Stimulated activated CD8-positive, alpha-beta memory T cell treated with anti-CD3 and anti-CD28 coated beads, Interleukin-15, amount 100 ng/mL, for 48 hours (primary cell): ENCODE measurements at regions not wholly inside any gene's neighbourhood (a gene's known extent, or its start where the extent isn't known, plus 50 kb on each side); places are given as distances from the start of the nearest gene placed in this dataset.
"Not testable (repeated sequence)": the region's sequence is repeated elsewhere in the genome, so short reads cannot be mapped to it uniquely, and the experiment has no call there.

Experiments
- DNase-seq, 2 donors: peaks; one replicate each; pipeline ENCODE4 v3.0.0-alpha.2; 2020; ENCODE audit warnings: low read depth in 2 of 2

GRCh38 chr6:122161136-122161535, 238.3 kb upstream of the HSF2 start:
- no peak for DNase-seq

GRCh38 chr6:122165014-122165413, 234.4 kb upstream of the HSF2 start:
- DNase-seq: no peak

GRCh38 chr6:122170274-122170673, 229.2 kb upstream of the HSF2 start:
- no peak for DNase-seq

DNA sequence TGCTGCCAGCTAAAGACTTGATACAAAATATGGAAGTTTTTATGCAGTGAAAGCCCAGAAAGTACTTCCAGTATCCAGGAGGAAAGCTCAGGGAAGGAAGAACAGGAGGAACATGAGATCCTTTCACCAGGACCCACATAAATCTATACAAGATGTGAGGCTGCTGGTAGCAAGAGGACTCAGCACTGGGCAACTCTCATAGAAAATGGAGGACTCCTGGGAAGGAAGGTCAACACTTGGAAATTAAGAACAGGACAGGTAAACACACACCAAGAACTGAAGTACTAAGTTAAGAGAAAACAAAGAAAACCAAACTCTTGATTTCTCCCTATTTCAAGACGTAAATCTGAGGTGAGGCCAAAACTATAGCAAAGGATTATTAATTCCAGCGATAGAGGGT, 220.5 kb upstream of the HSF2 start:
- DNase-seq: no peak

- DNase-seq: no peak
Measured at GRCh38 chr6:122180132-122180531, 219.3 kb upstream of the HSF2 start.

GRCh38 chr6:122182061-122182460, 217.4 kb upstream of the HSF2 start:
- no peak for DNase-seq

- no peak for DNase-seq
Measured at GRCh38 chr6:122184401-122184827, 215.0 kb upstream of the HSF2 start.

- DNase-seq: not testable (repeated sequence)
Measured at GRCh38 chr6:122185458-122185857, 214.0 kb upstream of the HSF2 start.

DNA sequence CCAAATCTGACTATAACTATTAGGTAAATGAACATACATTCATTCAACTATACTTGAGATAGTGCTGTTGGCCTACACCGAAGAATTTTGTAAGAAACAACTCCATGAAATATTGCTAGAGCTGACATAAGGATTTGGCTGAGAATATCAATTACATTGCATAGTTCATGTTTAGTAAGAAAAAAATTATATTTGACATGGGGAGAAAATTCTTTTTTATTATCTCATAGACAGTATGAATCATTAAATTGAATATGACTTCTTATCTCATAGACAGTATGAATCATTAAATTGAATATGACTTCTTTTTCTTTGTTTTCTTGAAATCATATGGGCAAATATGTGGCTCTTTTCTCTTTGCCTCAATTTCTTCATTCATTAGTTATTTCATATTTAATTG, 212.3 kb upstream of the HSF2 start:
- DNase-seq: no peak

GRCh38 chr6:122198922-122199321, 200.5 kb upstream of the HSF2 start:
- no peak for DNase-seq

GRCh38 chr6:122200440-122200839, 199.0 kb upstream of the HSF2 start:
- no peak for DNase-seq

GRCh38 chr6:122202576-122203137, 196.8 kb upstream of the HSF2 start:
- DNase-seq: no peak

DNA sequence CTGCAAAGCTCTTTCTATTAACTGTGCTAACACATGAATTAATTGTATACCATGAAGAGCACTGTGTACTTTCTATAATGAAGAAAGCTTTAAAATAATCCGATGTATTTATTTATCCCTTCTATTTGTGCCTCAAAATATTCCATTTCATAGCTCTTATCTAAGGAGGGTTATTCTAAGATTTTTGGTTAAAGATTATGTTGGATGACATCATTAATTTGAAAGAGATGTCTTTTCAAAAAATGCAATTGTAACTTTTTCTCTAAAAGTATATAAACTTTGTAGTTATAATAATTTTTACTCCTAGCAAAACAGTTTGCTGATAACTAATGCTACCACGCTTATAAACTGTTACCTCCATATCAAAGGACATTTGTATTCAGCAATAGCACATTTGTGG, 192.4 kb upstream of the HSF2 start:
- no peak for DNase-seq

DNA sequence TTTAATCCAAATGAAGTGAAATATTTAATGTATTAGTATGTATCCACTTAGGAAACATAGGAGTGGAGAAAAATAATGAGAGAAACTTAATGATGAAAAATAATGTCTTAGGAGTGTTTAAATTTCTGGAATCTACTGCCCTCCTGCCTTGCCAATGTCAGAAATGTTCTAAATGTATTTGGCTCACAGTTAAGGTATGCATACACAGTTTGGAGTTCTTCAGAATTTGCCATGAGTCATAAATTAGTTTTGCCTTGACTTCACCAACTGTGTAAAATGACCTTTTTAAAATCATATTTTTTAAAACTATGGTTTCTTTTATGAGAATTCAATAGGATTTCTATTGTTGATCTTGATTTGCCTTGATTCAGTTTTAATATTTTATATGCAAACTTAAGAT, 191.7 kb upstream of the HSF2 start:
- DNase-seq: no peak

DNA sequence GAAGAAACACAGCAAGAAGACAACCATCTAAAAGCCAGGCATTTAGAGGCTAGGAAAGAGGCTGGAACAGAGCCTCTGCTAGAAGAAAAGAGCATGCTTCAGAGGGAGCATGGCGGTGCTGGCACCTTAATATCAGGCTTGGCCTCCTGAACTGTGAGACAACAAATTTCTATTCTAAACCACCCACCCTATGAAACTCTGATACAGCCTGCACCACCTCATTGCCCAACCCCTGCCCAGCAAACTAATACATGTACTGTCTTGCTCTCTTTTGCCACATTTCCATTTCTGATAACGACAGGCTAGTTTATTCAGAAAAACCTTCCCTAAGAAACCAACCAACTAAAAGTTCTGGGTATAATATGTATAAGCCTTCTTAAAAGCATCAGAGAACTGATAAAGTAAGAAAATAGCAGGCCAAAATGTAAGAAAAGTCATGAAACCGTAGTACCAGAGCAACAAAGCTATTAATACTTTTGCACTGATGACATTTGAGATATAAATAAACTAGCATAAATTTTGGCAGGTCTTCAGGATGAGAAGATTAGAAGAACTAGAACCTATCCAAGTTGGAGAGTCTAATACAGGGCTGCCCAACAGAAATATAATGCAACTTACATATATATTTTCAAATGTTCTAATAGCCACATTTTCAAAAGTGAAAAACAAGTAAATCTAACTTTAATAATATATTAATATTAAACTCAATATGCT, 184.7 kb upstream of the HSF2 start:
- DNase-seq: no peak

DNA sequence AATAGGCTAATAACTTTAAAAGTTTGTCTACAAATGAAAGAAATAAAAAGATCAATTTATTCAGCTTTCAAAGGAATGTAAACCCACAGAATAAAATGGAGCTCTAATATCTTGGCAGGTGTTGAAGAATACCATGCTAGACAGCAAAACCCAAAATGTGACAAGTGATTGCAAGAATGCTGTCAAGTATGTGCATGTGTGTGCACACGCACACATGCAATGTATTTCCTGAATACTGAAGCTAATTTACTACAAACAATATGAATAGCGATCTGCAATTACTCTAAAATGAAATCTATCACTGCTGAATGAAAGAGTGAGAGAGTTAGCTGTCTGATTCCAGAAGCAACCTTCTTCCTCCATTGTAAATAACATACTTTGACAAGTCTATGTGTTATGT, 179.2 kb upstream of the HSF2 start:
- no peak for DNase-seq

DNA sequence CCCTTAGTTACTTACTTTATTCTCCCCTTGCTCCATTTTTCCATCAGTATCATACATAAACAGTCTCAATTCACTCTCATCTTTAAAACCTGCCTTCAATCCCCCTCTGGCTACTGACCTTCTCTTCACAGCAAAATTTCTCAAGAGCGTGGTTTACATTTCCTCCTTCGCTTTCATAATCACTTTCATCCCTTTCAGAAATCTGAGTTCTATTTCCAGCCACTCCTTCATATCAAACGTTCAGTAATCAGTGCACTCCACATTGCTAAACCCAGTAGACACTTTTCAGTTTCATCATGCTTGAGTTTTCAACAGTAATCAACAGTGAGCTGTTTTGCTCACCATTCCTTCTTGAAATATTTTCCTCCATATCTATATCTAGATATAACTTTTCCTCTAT, 176.7 kb upstream of the HSF2 start:
- no peak for DNase-seq

DNA sequence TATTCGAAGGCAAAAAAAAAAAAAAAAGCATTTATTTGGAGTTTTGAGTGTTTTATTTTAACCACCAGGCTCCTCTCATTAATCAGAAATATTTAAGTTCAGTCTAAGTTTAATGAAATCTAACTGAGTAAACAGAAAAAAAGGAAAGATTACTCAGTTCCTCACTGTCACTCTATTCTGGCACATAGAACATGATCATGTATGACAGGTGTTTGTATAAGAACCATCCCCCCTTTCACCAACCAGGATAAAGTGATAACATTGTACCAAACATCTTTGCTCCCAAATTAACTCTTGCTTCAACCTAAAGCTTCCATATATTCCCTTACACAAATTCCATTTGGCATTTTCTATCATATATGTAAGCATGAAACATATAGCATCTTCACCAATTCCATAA, 176.2 kb upstream of the HSF2 start:
- no peak for DNase-seq

- no peak for DNase-seq
Measured at GRCh38 chr6:122238861-122239260, 160.6 kb upstream of the HSF2 start.

- no peak for DNase-seq
Measured at GRCh38 chr6:122246906-122247658, 152.4 kb upstream of the HSF2 start.

DNA sequence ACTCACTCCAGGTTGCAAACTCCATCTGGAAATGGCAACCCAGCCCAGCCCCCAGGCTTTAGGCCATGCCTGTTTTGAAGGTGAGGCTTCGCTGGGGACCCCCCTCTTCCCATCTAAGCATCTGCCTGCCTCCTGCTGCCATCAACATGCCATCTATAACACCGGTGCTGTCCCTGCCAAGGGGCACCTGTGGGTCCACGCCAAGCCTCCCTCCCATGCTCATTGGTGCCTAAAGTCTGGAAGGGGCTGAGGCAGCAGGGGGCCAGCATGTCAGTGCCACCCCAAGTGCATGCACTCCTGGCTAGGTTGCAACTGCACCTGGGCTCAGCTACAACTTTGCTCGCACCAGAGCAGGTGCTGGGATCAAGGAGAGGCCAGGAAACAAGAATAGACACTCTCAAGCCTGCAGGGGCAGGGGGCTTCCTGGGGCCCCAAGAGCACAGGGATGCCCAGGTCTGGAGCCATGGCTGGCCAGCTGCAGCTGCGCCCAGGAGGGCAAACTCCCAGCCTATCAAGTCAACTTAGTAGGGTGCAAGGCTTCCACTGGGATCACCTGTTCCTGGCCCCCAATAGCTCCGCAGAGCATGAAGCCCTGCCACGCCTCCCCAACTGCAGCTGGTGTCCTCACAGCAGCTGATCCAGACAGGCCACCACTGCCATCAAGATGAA, 151.3 kb upstream of the HSF2 start:
- no peak for DNase-seq

GRCh38 chr6:122248844-122249243, 150.6 kb upstream of the HSF2 start:
- DNase-seq: no peak

GRCh38 chr6:122258839-122259238, 140.6 kb upstream of the HSF2 start:
- DNase-seq: no peak
